Peyer's patch (tissue), 4 donors: ENCODE measurements at regions not wholly inside any gene's neighbourhood (a gene's known extent, or its start where the extent isn't known, plus 50 kb on each side); places are given as distances from the start of the nearest gene placed in this dataset.

Experiments used
- DNase-seq, 3 donors: peaks; one replicate each; pipeline ENCODE4 v3.0.0-alpha.2; 2017 to 2019
- H3K27ac ChIP-seq, 4 donors: fragments of 200-600 bp; sonication (generic); one replicate each; pipeline ENCODE4 v1.5.1; 2016 to 2019
- H3K27me3 ChIP-seq, 2 donors: fragments of 200-600 bp; sonication (generic); one replicate each; pipeline ENCODE4 v1.5.1; 2019
- H3K36me3 ChIP-seq, 3 donors: fragments of 200-600 bp; sonication (generic); one replicate each; pipeline ENCODE4 v1.5.1; 2016 to 2019
- H3K4me1 ChIP-seq, 4 donors: fragments of 200-600 bp; sonication (generic); one replicate each; pipeline ENCODE4 v1.5.1; 2016 to 2019
- H3K4me3 ChIP-seq, 4 donors: fragments of 200-600 bp; sonication (generic); 1 replicate in 3 of 4; 2 replicates in 1 of 4; pipeline ENCODE4 v1.5.1; 2016 to 2019; ENCODE audit warnings: mild to moderate bottlenecking in 1 of 4
- H3K9me3 ChIP-seq, 4 donors: fragments of 200-600 bp; sonication (generic); one replicate each; pipeline ENCODE4 v1.5.1; 2016 to 2019; ENCODE audit warnings: mild to moderate bottlenecking in 1 of 4
- CTCF ChIP-seq, 6 experiments: fragments of 450-650 bp in 4 of 6; fragments of 200-600 bp in 2 of 6; sonication (generic) in 1 of 6; IDR thresholded peaks; one replicate each; pipeline ENCODE4 v1.5.1; 2017 to 2019; ENCODE audit warnings: antibody characterized with exemption in 6 of 6, mild to moderate bottlenecking in 3 of 6, moderate library complexity in 1 of 6
- POLR2A ChIP-seq, 2 donors: fragments of 450-650 bp; IDR thresholded peaks; one replicate each; pipeline ENCODE4 v1.5.1; 2017; ENCODE audit warnings: antibody characterized with exemption in 2 of 2, mild to moderate bottlenecking in 2 of 2, moderate library complexity in 2 of 2

GRCh38 chr15:66836231-66837030 lies 134.4 kb downstream of the SMAD6 start:
- Histone ChIP-seq H3K4me1 (no peaks in the 10 kb centered on the region), H3K4me3 (no peak overlapping the region), H3K27ac (no peak overlapping the region), H3K9me3 (no peaks in the 10 kb centered on the region), H3K27me3 (no peaks in the 10 kb centered on the region), H3K36me3 (no peaks in the 10 kb centered on the region)
- TF ChIP-seq POLR2A (IDR thresholded peaks at IDR 0.05) (no peak), CTCF (IDR thresholded peaks at IDR 0.05) (no peak)
- DNase-seq = peak in 1 of 3 donors; percentile 10

- no peak overlapping the region for H3K4me3 ChIP-seq
- no peaks in the 10 kb centered on the region for H3K27me3 ChIP-seq
- TF ChIP-seq CTCF (IDR thresholded peaks at IDR 0.05) (no peak), POLR2A (IDR thresholded peaks at IDR 0.05) (no peak)
- H3K4me1 ChIP-seq = peaks cover 0 to 10% (median under 1%) of the 10 kb centered on the region in 4 donors
- H3K36me3 ChIP-seq = no peaks in the 10 kb centered on the region
- no peaks in the 10 kb centered on the region for H3K9me3 ChIP-seq
- peak in 1 of 3 donors; percentile 34 for DNase-seq
- H3K27ac ChIP-seq = no peak overlapping the region
Observed at GRCh38 chr15:66838202-66838601, 136.2 kb downstream of the SMAD6 start.

- DNase-seq = no peak
- Histone ChIP-seq H3K4me3 (no peak overlapping the region), H3K4me1 (peaks cover 0 to 15% (median 2%) of the 10 kb centered on the region in 4 donors), H3K27me3 (no peaks in the 10 kb centered on the region), H3K36me3 (no peaks in the 10 kb centered on the region), H3K9me3 (no peaks in the 10 kb centered on the region), H3K27ac (no peak overlapping the region)
- TF ChIP-seq POLR2A (IDR thresholded peaks at IDR 0.05) (no peak), CTCF (IDR thresholded peaks at IDR 0.05) (peak in 5 of 6 experiments; percentile 35 to 55 (median 45))
Observed at GRCh38 chr15:66838671-66839239, 136.7 kb downstream of the SMAD6 start.

GRCh38 chr15:66839506-66840112 lies 137.6 kb downstream of the SMAD6 start:
- H3K9me3 ChIP-seq = no peaks in the 10 kb centered on the region
- no peaks in the 10 kb centered on the region for H3K27me3 ChIP-seq
- no peak for DNase-seq
- no peaks in the 10 kb centered on the region for H3K36me3 ChIP-seq
- TF ChIP-seq POLR2A (IDR thresholded peaks at IDR 0.05) (no peak), CTCF (IDR thresholded peaks at IDR 0.05) (no peak)
- H3K4me1 ChIP-seq = peaks cover 0 to 15% (median 2%) of the 10 kb centered on the region in 4 donors
- H3K4me3 ChIP-seq = no peak overlapping the region
- H3K27ac ChIP-seq = no peak overlapping the region

- no peak for TF ChIP-seq POLR2A (IDR thresholded peaks at IDR 0.05)
- no peaks in the 10 kb centered on the region for H3K36me3 ChIP-seq
- DNase-seq = peak in 1 of 3 donors; percentile 37
- no peak overlapping the region for H3K4me3 ChIP-seq
- H3K27ac ChIP-seq = peak overlapping the region in 1 of 4 donors; percentile 97
- H3K4me1 ChIP-seq = peaks cover 0 to 15% (median 2%) of the 10 kb centered on the region in 4 donors
- H3K9me3 ChIP-seq = no peaks in the 10 kb centered on the region
- no peaks in the 10 kb centered on the region for H3K27me3 ChIP-seq
Observed at GRCh38 chr15:66840615-66841390, 138.8 kb downstream of the SMAD6 start.
